Gastrocnemius medialis (tissue), 4 donors: ENCODE measurements at regions not wholly inside any gene's neighbourhood (a gene's known extent, or its start where the extent isn't known, plus 50 kb on each side); places are given as distances from the start of the nearest gene placed in this dataset.

ENCODE experiments used
- ATAC-seq, 2 donors: fragments of 150-250 bp; one replicate each; pipeline ENCODE4 v1.9.1; 2016
- DNase-seq, 2 donors: peaks; one replicate each; pipeline ENCODE4 v3.0.0-alpha.2; 2019
- H3K27ac ChIP-seq, 4 donors: fragments of 200-600 bp; sonication (generic); 1 replicate in 1 of 4; 2 replicates in 3 of 4; pipeline ENCODE4 v1.5.1; 2016 to 2018; ENCODE audit warnings: mild to moderate bottlenecking in 2 of 4, moderate library complexity in 1 of 4
- H3K27me3 ChIP-seq, 3 donors: fragments of 200-600 bp; sonication (generic) in 2 of 3; 1 replicate in 1 of 3; 2 replicates in 2 of 3; pipeline versions ENCODE4 v1.5.1 to v1.6.0; 2016 to 2019; ENCODE audit warnings: mild to moderate bottlenecking in 1 of 3, moderate library complexity in 1 of 3
- H3K36me3 ChIP-seq, 2 donors: fragments of 200-600 bp; sonication (generic) in 1 of 2; one replicate each; pipeline ENCODE4 v1.5.1; 2017 to 2018
- H3K4me1 ChIP-seq, 2 donors: fragments of 200-600 bp; sonication (generic) in 1 of 2; one replicate each; pipeline ENCODE4 v1.5.1; 2016 to 2017; ENCODE audit warnings: mild to moderate bottlenecking in 2 of 2
- H3K4me3 ChIP-seq, 4 donors: fragments of 200-600 bp; sonication (generic) in 3 of 4; 1 replicate in 1 of 4; 2 replicates in 3 of 4; pipeline ENCODE4 v1.5.1; 2016 to 2019; ENCODE audit warnings: mild to moderate bottlenecking in 2 of 4
- H3K9me3 ChIP-seq, 3 donors: fragments of 200-600 bp; sonication (generic) in 2 of 3; 1 replicate in 1 of 3; 2 replicates in 2 of 3; pipeline ENCODE4 v1.5.1; 2016 to 2019
- CTCF ChIP-seq, 5 experiments: fragments of 450-650 bp in 3 of 5; fragments of 200-600 bp in 2 of 5; sonication (generic) in 2 of 5; IDR thresholded peaks in 4 of 5; conservative IDR thresholded peaks in 1 of 5; 1 replicate in 4 of 5; 2 replicates in 1 of 5; pipeline ENCODE4 v1.5.1; 2016 to 2019; ENCODE audit warnings: antibody characterized with exemption in 5 of 5, mild to moderate bottlenecking in 3 of 5, moderate library complexity in 3 of 5
- POLR2A ChIP-seq, 2 donors: fragments of 450-650 bp; IDR thresholded peaks; one replicate each; pipeline ENCODE4 v1.6.1; 2017; ENCODE audit warnings: antibody characterized with exemption in 2 of 2, mild to moderate bottlenecking in 2 of 2, moderate library complexity in 2 of 2
- in situ Hi-C, 4 donors: fragments of 200-750 bp; cut with MboI; loops; one replicate each; pipeline versions ENCODE4 v1.15.0 to v1.8.0; 2017; ENCODE audit warnings: low sequenced_read_pairs in 4 of 4
- intact Hi-C: fragments of 100-400 bp; cut with DNase I; formaldehyde crosslinking; loops from one replicate; pipeline ENCODE4 v1.15.1; 2023; ENCODE audit warnings: low total_unique reads

DNA sequence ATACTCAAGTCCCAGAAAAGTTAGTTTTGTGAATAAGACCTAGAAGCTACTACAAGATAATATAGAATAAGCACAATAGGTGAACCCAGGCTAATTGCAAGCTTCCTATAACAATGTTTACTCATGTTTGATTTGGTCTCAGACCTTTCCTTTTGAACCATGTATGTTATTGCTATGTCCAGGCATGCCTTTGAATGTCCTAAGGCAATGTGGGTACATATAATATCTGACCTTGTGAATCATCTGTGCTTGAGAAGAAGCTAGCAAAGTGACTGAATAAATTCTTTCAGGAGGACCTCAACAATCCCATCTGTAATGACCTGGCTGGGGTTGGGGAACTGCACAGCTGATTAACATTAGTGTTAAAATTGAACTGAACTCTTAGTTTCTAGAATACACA is 1285.9 kb upstream of the CELF4 start:
- no peaks in the 10 kb centered on the region for H3K9me3 ChIP-seq
- in situ Hi-C loops (no loop called here), intact Hi-C loops (no loop called here)
- H3K4me1 ChIP-seq: no peaks in the 10 kb centered on the region
- no peak overlapping the region for H3K4me3 ChIP-seq
- no peaks in the 10 kb centered on the region for H3K36me3 ChIP-seq
- no peak for DNase-seq
- TF ChIP-seq CTCF (IDR thresholded peaks at IDR 0.05 in 4 of 5, conservative IDR thresholded peaks at IDR 0.05 in 1 of 5) (no peak), POLR2A (IDR thresholded peaks at IDR 0.05) (no peak)
- H3K27me3 ChIP-seq: no peaks in the 10 kb centered on the region
- no peak for ATAC-seq
- no peak overlapping the region for H3K27ac ChIP-seq

DNA sequence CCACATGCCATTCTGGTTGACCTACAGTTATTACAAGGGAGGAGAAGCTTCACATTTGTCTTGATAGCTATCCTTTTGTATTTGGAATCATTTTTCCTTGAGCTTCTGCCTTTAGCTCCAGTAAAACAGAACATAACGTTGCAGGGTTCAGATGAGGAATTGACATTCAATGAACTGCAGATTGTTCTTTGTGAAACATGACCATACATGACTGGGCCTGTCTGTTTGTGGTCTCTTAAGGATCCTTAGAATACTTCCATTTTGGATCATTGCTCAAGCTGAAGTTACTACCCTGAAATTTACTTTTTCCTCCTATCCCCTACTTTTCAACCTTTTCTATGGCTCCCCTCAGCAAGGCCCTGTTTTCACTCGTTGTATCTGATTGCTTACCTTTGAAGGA is 1281.7 kb upstream of the CELF4 start:
- TF ChIP-seq CTCF (IDR thresholded peaks at IDR 0.05 in 4 of 5, conservative IDR thresholded peaks at IDR 0.05 in 1 of 5) (no peak), POLR2A (IDR thresholded peaks at IDR 0.05) (no peak)
- no peaks in the 10 kb centered on the region for H3K36me3 ChIP-seq
- ATAC-seq: no peak

DNA sequence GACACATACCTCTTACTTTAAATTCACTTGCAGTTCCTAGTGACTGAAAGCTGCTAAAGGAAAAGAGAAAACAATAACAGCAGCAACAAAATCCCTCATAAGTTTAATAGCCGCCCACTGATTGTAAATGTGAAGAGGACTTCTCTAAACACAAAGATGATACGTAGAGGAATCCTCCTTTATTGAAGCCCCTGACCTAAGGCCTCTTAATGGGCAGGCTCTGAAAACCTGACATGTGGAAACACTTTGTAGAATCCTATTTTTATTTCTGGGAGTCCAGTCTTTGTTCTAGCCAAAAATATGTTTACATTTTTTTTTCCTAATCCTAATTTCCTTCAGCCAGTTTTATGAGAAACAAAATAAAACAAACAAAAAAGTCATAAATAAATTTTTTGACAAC is 1277.7 kb upstream of the CELF4 start:
- Histone ChIP-seq H3K9me3 (no peaks in the 10 kb centered on the region), H3K4me3 (no peak overlapping the region), H3K4me1 (no peaks in the 10 kb centered on the region), H3K27ac (no peak overlapping the region), H3K27me3 (no peaks in the 10 kb centered on the region), H3K36me3 (no peaks in the 10 kb centered on the region)
- no peak for TF ChIP-seq POLR2A (IDR thresholded peaks at IDR 0.05)
- no peak for TF ChIP-seq CTCF (IDR thresholded peaks at IDR 0.05 in 4 of 5, conservative IDR thresholded peaks at IDR 0.05 in 1 of 5)
- intact Hi-C loops (no loop called here), in situ Hi-C loops (no loop called here)
- no peak for DNase-seq
- ATAC-seq: no peak

More for the DNA sequence above, 1281.7 kb upstream of the CELF4 start:
- Histone ChIP-seq H3K4me3 (no peak overlapping the region), H3K27me3 (no peaks in the 10 kb centered on the region), H3K4me1 (no peaks in the 10 kb centered on the region), H3K27ac (no peak overlapping the region), H3K9me3 (no peaks in the 10 kb centered on the region)
- DNase-seq: no peak
- in situ Hi-C loops: no loop called here
- intact Hi-C loops: no loop called here

GRCh38 chr18:38826247-38826646 is 1260.6 kb upstream of the CELF4 start:
- TF ChIP-seq CTCF (IDR thresholded peaks at IDR 0.05 in 4 of 5, conservative IDR thresholded peaks at IDR 0.05 in 1 of 5): no peak
- TF ChIP-seq POLR2A (IDR thresholded peaks at IDR 0.05): no peak
- Histone ChIP-seq H3K27me3 (no peaks in the 10 kb centered on the region), H3K9me3 (no peaks in the 10 kb centered on the region), H3K4me1 (no peaks in the 10 kb centered on the region), H3K27ac (no peak overlapping the region), H3K4me3 (no peak overlapping the region), H3K36me3 (no peaks in the 10 kb centered on the region)
- intact Hi-C loops: no loop called here
- in situ Hi-C loops: no loop called here
- ATAC-seq (no peak), DNase-seq (no peak)

DNA sequence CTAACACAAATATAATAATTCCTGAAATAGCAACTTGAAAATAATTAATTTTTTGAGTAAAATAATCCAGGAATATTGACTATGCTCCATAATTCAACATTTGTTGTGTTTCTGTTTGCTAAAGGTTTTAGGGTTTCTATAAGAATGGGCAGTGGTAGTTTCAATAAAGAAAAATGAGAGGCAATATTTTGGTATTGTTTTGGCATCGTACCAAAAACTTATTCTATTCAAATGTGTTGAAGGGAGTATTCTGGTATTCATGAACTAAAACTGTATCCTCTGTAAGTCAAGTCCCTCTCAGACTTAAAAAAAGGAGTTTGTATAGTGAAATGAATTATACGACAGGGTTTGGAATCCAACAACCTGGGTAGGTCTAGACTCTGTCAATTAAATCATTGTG is 1245.6 kb upstream of the CELF4 start:
- ATAC-seq (no peak), DNase-seq (no peak)
- in situ Hi-C loops (loop anchor here in 1 of 4 donors (10.0 kb wide), 1 partner anchor 64 kb away; no protein-coding TSS in a partner anchor), intact Hi-C loops (no loop called here)
- H3K27me3 ChIP-seq: no peaks in the 10 kb centered on the region
- H3K4me3 ChIP-seq: no peak overlapping the region
- no peaks in the 10 kb centered on the region for H3K36me3 ChIP-seq
- H3K4me1 ChIP-seq: no peaks in the 10 kb centered on the region
- H3K27ac ChIP-seq: no peak overlapping the region
- no peaks in the 10 kb centered on the region for H3K9me3 ChIP-seq
- TF ChIP-seq POLR2A (IDR thresholded peaks at IDR 0.05): no peak
- TF ChIP-seq CTCF (IDR thresholded peaks at IDR 0.05 in 4 of 5, conservative IDR thresholded peaks at IDR 0.05 in 1 of 5): no peak
